K562 (cell line): ENCODE measurements at regions not wholly inside any gene's neighbourhood (a gene's known extent, or its start where the extent isn't known, plus 50 kb on each side); places are given as distances from the start of the nearest gene placed in this dataset.

ENCODE experiments used
- ATAC-seq: fragments of 200-7000 bp; cut with Tn5 transposase; 3 replicates; pipeline ENCODE4 v1.9.1; 2020; ENCODE audit warnings: moderate library complexity
- BruUV-seq: library from RNA; stranded (reverse); fragments of 400-500 nt; replicated peaks from 2 replicates; lab custom pipeline; 2021; lab: Mats Ljungman, UMichigan
- CTCF ChIA-PET: fragments of 300-600 bp; formaldehyde crosslinking; extraction: SDS; loops from one replicate; lab custom pipeline; 2021; ENCODE audit warnings: low intra/inter-chr PET ratio; lab: Yijun Ruan, JAX
- POLR2A ChIA-PET: fragments of 300-600, 350-650 bp; sonication (Branson Sonifier 250); formaldehyde crosslinking; extraction: SDS; loops from one replicate; lab custom pipeline; 2021; ENCODE audit warnings: antibody characterized with exemption, inconsistent platforms; lab: Yijun Ruan, JAX
- DNase-seq, 4 experiments: peaks; one replicate each; pipeline versions ENCODE4 v3.0.0 to v3.0.0-alpha.2; 2011 to 2018; ENCODE audit warnings: low spot score in 3 of 4, mixed read lengths in 3 of 4; ENCODE audit errors: extremely low read depth in 1 of 4
- FAIRE-seq: peaks from 2 replicates; lab custom pipeline; 2011; peaks lifted over from hg19 to GRCh38; lab: Jason Lieb, UNC
- H2AFZ ChIP-seq: 2 replicates; pipeline ENCODE4 v1.6.0; 2011; ENCODE audit warnings: low read depth, low read length, control low read depth, inconsistent platforms
- H3K27ac ChIP-seq: fragments of 200-600 bp; 3 replicates; pipeline ENCODE4 v1.8.0; 2011; ENCODE audit warnings: low read depth, mild to moderate bottlenecking, control low read depth, inconsistent platforms, low read length, moderate library complexity, mixed read lengths; ENCODE audit errors: extremely low read depth
- H3K27me3 ChIP-seq, 2 experiments: fragments of 300-600 bp in 1 of 2; 2 replicates in 1 of 2; 3 replicates in 1 of 2; pipeline versions ENCODE4 v1.6.0 to v1.8.0; 2011; ENCODE audit warnings: inconsistent platforms in 2 of 2, low read length in 2 of 2, mild to moderate bottlenecking in 1 of 2, mixed read lengths in 1 of 2, moderate library complexity in 1 of 2; ENCODE audit not compliant: control insufficient read depth in 2 of 2, insufficient read depth in 2 of 2
- H3K36me3 ChIP-seq: fragments of 300-600 bp; 3 replicates; pipeline ENCODE4 v1.8.0; 2011; ENCODE audit warnings: mild to moderate bottlenecking, low read length, inconsistent platforms; ENCODE audit not compliant: control insufficient read depth, insufficient read depth
- H3K4me1 ChIP-seq, 2 experiments: fragments of 200-600 bp in 1 of 2; replicated peaks in 1 of 2; 2 replicates in 1 of 2; 3 replicates in 1 of 2; pipeline versions ENCODE4 v1.5.1 to v1.8.0; 2011; ENCODE audit warnings: inconsistent platforms in 2 of 2, low read length in 2 of 2, mild to moderate bottlenecking in 1 of 2, mixed read lengths in 1 of 2, moderate library complexity in 1 of 2; ENCODE audit not compliant: control insufficient read depth in 2 of 2, insufficient read depth in 2 of 2
- H3K4me2 ChIP-seq: 2 replicates; pipeline ENCODE4 v1.6.1; 2011; ENCODE audit warnings: low read length, control low read depth, inconsistent platforms, mixed read lengths; ENCODE audit not compliant: insufficient read depth
- H3K4me3 ChIP-seq: fragments of 200-600 bp; sonication (generic), shearing (Covaris generic); 2 replicates; pipeline ENCODE4 v1.5.1; 2016; ENCODE audit warnings: control low read depth, inconsistent platforms
- H3K79me2 ChIP-seq: fragments of 200-600 bp; 3 replicates; pipeline ENCODE4 v1.8.0; 2011; ENCODE audit warnings: low read length, inconsistent platforms; ENCODE audit not compliant: control insufficient read depth, insufficient read depth
- H3K9ac ChIP-seq, 2 experiments: 2 replicates each; pipeline versions ENCODE4 v1.6.0 to v1.6.1; 2011; ENCODE audit warnings: low read depth in 2 of 2, low read length in 2 of 2, control low read depth in 1 of 2, inconsistent platforms in 1 of 2, mild to moderate bottlenecking in 1 of 2, mixed read lengths in 1 of 2; ENCODE audit not compliant: insufficient read depth in 1 of 2
- H3K9me1 ChIP-seq: one replicate; pipeline ENCODE4 v1.6.0; 2011; ENCODE audit warnings: inconsistent platforms, mild to moderate bottlenecking, low read length, moderate library complexity; ENCODE audit not compliant: control insufficient read depth, insufficient read depth
- H3K9me3 ChIP-seq: replicated peaks from 2 replicates; pipeline ENCODE4 v1.5.1; 2011; ENCODE audit warnings: low read depth, low read length, inconsistent platforms; ENCODE audit not compliant: control insufficient read depth, insufficient read depth
- H4K20me1 ChIP-seq: replicated peaks from 2 replicates; pipeline ENCODE4 v1.6.1; 2011; ENCODE audit warnings: low read length, inconsistent platforms, mixed read lengths; ENCODE audit not compliant: control insufficient read depth, insufficient read depth
- BCL6 ChIP-seq: fragments of 250-450 bp; sonication (Bioruptor Pico); IDR thresholded peaks from 2 replicates; pipeline ENCODE4 v1.4.0; 2020
- CEBPB ChIP-seq: fragments of 450-650 bp; IDR thresholded peaks from 2 replicates; pipeline ENCODE4 v1.6.1; 2016; ENCODE audit warnings: missing genetic modification characterization, missing compliant biosample characterization
- CHD4 ChIP-seq: fragments of 200-600 bp; sonication (generic); IDR thresholded peaks from 3 replicates; pipeline ENCODE4 v1.6.1; 2012; ENCODE audit warnings: low read depth, mild to moderate bottlenecking, mixed read lengths, low read length, inconsistent platforms; ENCODE audit not compliant: insufficient read depth, insufficient replicate concordance, poor library complexity, severe bottlenecking
- CXXC5 ChIP-seq: fragments of 250-450 bp; sonication (Bioruptor Pico); IDR thresholded peaks from 2 replicates; pipeline ENCODE4 v1.8.0; 2022; ENCODE audit warnings: inconsistent platforms, mild to moderate bottlenecking, moderate library complexity
- E2F3 ChIP-seq: fragments of 250-450 bp; sonication (Bioruptor Pico); IDR thresholded peaks from 2 replicates; pipeline ENCODE4 v1.4.0; 2020; ENCODE audit warnings: mild to moderate bottlenecking
- ILF3 ChIP-seq: fragments of 450-650 bp; IDR thresholded peaks from 2 replicates; pipeline ENCODE4 v1.6.1; 2018; ENCODE audit warnings: antibody characterized with exemption, mild to moderate bottlenecking, moderate library complexity, borderline replicate concordance
- NR1H2 ChIP-seq: sonication (generic); formaldehyde crosslinking; IDR thresholded peaks from 2 replicates; pipeline ENCODE4 v1.4.0; 2020; ENCODE audit warnings: mild to moderate bottlenecking, missing genetic modification reagents
- SAP30 ChIP-seq: fragments of 200-600 bp; sonication (generic); IDR thresholded peaks from 2 replicates; pipeline ENCODE4 v1.6.1; 2012; ENCODE audit warnings: borderline replicate concordance, low read depth, mild to moderate bottlenecking, moderate library complexity, low read length, control low read depth, inconsistent platforms; ENCODE audit not compliant: insufficient read depth, poor library complexity, severe bottlenecking
- TRIM28 ChIP-seq: fragments of 450-650 bp; IDR thresholded peaks from 2 replicates; pipeline ENCODE4 v1.6.1; 2017
- ZFP1 ChIP-seq: fragments of 450-650 bp; formaldehyde crosslinking; IDR thresholded peaks from 2 replicates; pipeline ENCODE4 v1.4.0; 2020; ENCODE audit warnings: mild to moderate bottlenecking, mixed read lengths
- ZNF23 ChIP-seq: fragments of 250-450 bp; sonication (Bioruptor Pico); IDR thresholded peaks from 2 replicates; pipeline ENCODE4 v1.4.0; 2020; ENCODE audit warnings: mild to moderate bottlenecking
- ZNF444 ChIP-seq: fragments of 250-450 bp; sonication (Bioruptor Pico); IDR thresholded peaks from 2 replicates; pipeline ENCODE4 v1.4.0; 2020; ENCODE audit warnings: mild to moderate bottlenecking, moderate library complexity
- ZNF551 ChIP-seq: fragments of 250-450 bp; sonication (Bioruptor Pico); IDR thresholded peaks from 2 replicates; pipeline ENCODE4 v1.5.0; 2021; ENCODE audit warnings: mild to moderate bottlenecking, moderate library complexity
- WGBS: fragments of 100-300 bp; shearing (Covaris generic); methylation state at CpG from one replicate; pipeline ENCODE4 v1.1.6; 2016; ENCODE audit warnings: low coverage, mixed read lengths; ENCODE audit not compliant: insufficient coverage; ENCODE audit errors: missing lambda C conversion rate; 5-methylcytosine and 5-hydroxymethylcytosine counted together
- in situ Hi-C: fragments of 300-500 bp; cut with MboI; formaldehyde crosslinking; loops from 4 replicates; pipeline ENCODE4 v1.15.0; 2018; ENCODE audit warnings: inconsistent platforms, mixed read lengths
- intact Hi-C: fragments of 100-400 bp; cut with micrococcal nuclease; formaldehyde crosslinking; loops from 2 replicates; pipeline ENCODE4 v1.14.2; 2022
- TF ChIP-seq, protein P1 (sequence below), 2 experiments: fragments of 200-800 bp in 1 of 2; sonication (Bioruptor generic) in 1 of 2; sonication (generic) in 1 of 2; formaldehyde crosslinking in 1 of 2; IDR thresholded peaks in 1 of 2; conservative IDR thresholded peaks in 1 of 2; 2 replicates each; pipeline versions ENCODE4 v1.5.0 to v1.6.1; 2016 to 2020; ENCODE audit warnings: missing compliant biosample characterization in 1 of 2, missing genetic modification characterization in 1 of 2, missing genetic modification reagents in 1 of 2
- TF ChIP-seq, protein P2 (sequence below): fragments of 450-650 bp; IDR thresholded peaks from 2 replicates; pipeline ENCODE4 v1.6.1; 2016; ENCODE audit warnings: low read depth, mild to moderate bottlenecking, moderate library complexity

GRCh38 chr3:106820726-106821362, 556.4 kb upstream of the CCDC54 start:
- Histone ChIP-seq H3K9me3 (no peaks in the 10 kb centered on the region), H4K20me1 (no peaks in the 10 kb centered on the region), H3K9me1 (no peaks in the 10 kb centered on the region), H3K4me2 (no peak overlapping the region), H3K79me2 (no peaks in the 10 kb centered on the region), H3K4me3 (no peak overlapping the region), H3K4me1 (no peaks in the 10 kb centered on the region), H3K36me3 (no peaks in the 10 kb centered on the region), H2AFZ (no peak overlapping the region), H3K27ac (no peak overlapping the region), H3K9ac (no peak overlapping the region), H3K27me3 (no peaks in the 10 kb centered on the region)
- FAIRE-seq: no peak
- DNase-seq: no peak
- ChIA-PET CTCF (no interaction called here), POLR2A (interaction anchor here (0.7 kb wide), 1 partner anchor 190 kb away, joined by 3 read pairs; no protein-coding TSS in a partner anchor)
- ATAC-seq: no peak
- in situ Hi-C loops (no loop called here), intact Hi-C loops (no loop called here)
- BruUV-seq: no TSS peak
- WGBS: 5% methylated on average over 10 of the region's 19 CpGs
- no peak for TF ChIP-seq ZFP1 (CRISPR knock-in tag)
- no peak for TF ChIP-seq ILF3
- TF ChIP-seq SAP30: no peak
- TF ChIP-seq ZNF23: no peak
- no peak for TF ChIP-seq E2F3 (CRISPR knock-in tag)

- H3K4me2 ChIP-seq: no peak overlapping the region
- ChIA-PET POLR2A (no interaction called here), CTCF (no interaction called here)
- no peaks in the 10 kb centered on the region for H4K20me1 ChIP-seq
- DNase-seq: no peak
- no peak overlapping the region for H3K4me3 ChIP-seq
- FAIRE-seq: no peak
- no peaks in the 10 kb centered on the region for H3K79me2 ChIP-seq
- ATAC-seq: no peak
- 2% methylated on average over 7 of the region's 7 CpGs for WGBS
- no peaks in the 10 kb centered on the region for H3K9me1 ChIP-seq
- no peaks in the 10 kb centered on the region for H3K27me3 ChIP-seq
- no peaks in the 10 kb centered on the region for H3K4me1 ChIP-seq
- intact Hi-C loops: no loop called here
- BruUV-seq: no TSS peak
- no peaks in the 10 kb centered on the region for H3K36me3 ChIP-seq
- no peaks in the 10 kb centered on the region for H3K9me3 ChIP-seq
- no peak overlapping the region for H3K27ac ChIP-seq
- no peak overlapping the region for H2AFZ ChIP-seq
- TF ChIP-seq NR1H2 (no peak), ZNF444 (CRISPR knock-in tag) (no peak), CEBPB (tag) (no peak), ZNF551 (CRISPR knock-in tag) (no peak), CHD4 (no peak), BCL6 (no peak), TRIM28 (no peak), CXXC5 (CRISPR knock-in tag) (no peak)
- TF ChIP-seq, protein P1, sequence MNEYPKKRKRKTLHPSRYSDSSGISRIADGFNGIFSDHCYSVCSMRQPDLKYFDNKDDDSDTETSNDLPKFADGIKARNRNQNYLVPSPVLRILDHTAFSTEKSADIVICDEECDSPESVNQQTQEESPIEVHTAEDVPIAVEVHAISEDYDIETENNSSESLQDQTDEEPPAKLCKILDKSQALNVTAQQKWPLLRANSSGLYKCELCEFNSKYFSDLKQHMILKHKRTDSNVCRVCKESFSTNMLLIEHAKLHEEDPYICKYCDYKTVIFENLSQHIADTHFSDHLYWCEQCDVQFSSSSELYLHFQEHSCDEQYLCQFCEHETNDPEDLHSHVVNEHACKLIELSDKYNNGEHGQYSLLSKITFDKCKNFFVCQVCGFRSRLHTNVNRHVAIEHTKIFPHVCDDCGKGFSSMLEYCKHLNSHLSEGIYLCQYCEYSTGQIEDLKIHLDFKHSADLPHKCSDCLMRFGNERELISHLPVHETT (CRISPR knock-in tag; conservative IDR thresholded peaks at IDR 0.05 in 1 of 2, IDR thresholded peaks at IDR 0.05 in 1 of 2): no peak
- TF ChIP-seq, protein P2, sequence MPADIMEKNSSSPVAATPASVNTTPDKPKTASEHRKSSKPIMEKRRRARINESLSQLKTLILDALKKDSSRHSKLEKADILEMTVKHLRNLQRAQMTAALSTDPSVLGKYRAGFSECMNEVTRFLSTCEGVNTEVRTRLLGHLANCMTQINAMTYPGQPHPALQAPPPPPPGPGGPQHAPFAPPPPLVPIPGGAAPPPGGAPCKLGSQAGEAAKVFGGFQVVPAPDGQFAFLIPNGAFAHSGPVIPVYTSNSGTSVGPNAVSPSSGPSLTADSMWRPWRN: no peak
- H3K9ac ChIP-seq: no peak overlapping the region
- in situ Hi-C loops: no loop called here
Measured at GRCh38 chr3:106821801-106822200, 555.4 kb upstream of the CCDC54 start.
